HEK293 (cell line): ENCODE measurements at regions not wholly inside any gene's neighbourhood (a gene's known extent, or its start where the extent isn't known, plus 50 kb on each side); places are given as distances from the start of the nearest gene placed in this dataset.

Source experiments
- GLI4 ChIP-seq: fragments of 450-650 bp; formaldehyde crosslinking; IDR thresholded peaks from 2 replicates; pipeline ENCODE4 v1.5.1; 2016; ENCODE audit warnings: missing biosample characterization, missing genetic modification characterization
- KLF16 ChIP-seq: fragments of 450-650 bp; formaldehyde crosslinking; IDR thresholded peaks from 2 replicates; pipeline ENCODE4 v1.5.1; 2017; ENCODE audit warnings: missing biosample characterization, missing genetic modification characterization
- SETDB1 ChIP-seq: IDR thresholded peaks from one replicate; pipeline ENCODE4 v1.6.1; 2017; ENCODE audit warnings: mild to moderate bottlenecking, low read length, moderate library complexity, mixed read lengths; ENCODE audit not compliant: insufficient read length
- YY1 ChIP-seq: fragments of 450-650 bp; formaldehyde crosslinking; IDR thresholded peaks from 2 replicates; pipeline ENCODE4 v1.5.1; 2018; ENCODE audit warnings: missing biosample characterization, missing genetic modification characterization
- ZNF174 ChIP-seq: fragments of 450-650 bp; formaldehyde crosslinking; IDR thresholded peaks from 2 replicates; pipeline ENCODE4 v1.5.0; 2017; ENCODE audit warnings: missing biosample characterization, mild to moderate bottlenecking, missing genetic modification characterization
- ZNF555 ChIP-seq: fragments of 450-650 bp; formaldehyde crosslinking; conservative IDR thresholded peaks from 2 replicates; pipeline ENCODE4 v1.5.1; 2017; ENCODE audit warnings: missing biosample characterization, mild to moderate bottlenecking, missing genetic modification characterization, inconsistent platforms
- ZNF629 ChIP-seq: fragments of 450-650 bp; formaldehyde crosslinking; IDR thresholded peaks from 2 replicates; pipeline ENCODE4 v1.5.1; 2017; ENCODE audit warnings: missing biosample characterization, missing genetic modification characterization
- ZNF747 ChIP-seq: fragments of 450-650 bp; formaldehyde crosslinking; IDR thresholded peaks from 2 replicates; pipeline ENCODE4 v1.5.1; 2016; ENCODE audit warnings: missing biosample characterization, missing genetic modification characterization
- ZNF830 ChIP-seq: fragments of 450-650 bp; IDR thresholded peaks from 2 replicates; pipeline ENCODE4 v1.5.0; 2018; ENCODE audit warnings: missing biosample characterization, missing genetic modification characterization, low read depth, mild to moderate bottlenecking, moderate library complexity
- TF ChIP-seq, protein P1 (sequence below): fragments of 450-650 bp; formaldehyde crosslinking; IDR thresholded peaks from 2 replicates; pipeline ENCODE4 v1.5.1; 2016; ENCODE audit warnings: missing biosample characterization, missing genetic modification characterization
- TF ChIP-seq, protein P2 (sequence below): fragments of 450-650 bp; formaldehyde crosslinking; IDR thresholded peaks from 2 replicates; pipeline ENCODE4 v1.5.1; 2016; ENCODE audit warnings: missing biosample characterization, missing genetic modification characterization

DNA sequence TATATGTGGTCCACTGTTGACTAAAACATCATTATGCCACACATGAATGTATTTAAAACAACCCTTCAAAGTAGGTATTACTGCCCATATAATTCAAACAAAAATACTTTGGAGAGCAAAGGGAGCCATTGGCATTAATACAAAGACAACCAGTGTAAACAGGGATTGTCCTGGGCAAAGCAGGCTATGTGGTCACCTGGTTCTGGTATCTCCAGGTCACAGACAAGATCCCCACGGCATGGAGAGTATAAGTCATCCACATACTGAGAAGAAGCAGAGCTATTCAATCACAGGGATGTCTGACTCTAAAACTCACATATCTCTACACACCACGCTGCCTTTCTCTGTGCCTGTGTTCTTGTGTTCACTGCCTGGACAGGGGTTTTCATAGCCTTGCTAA lies 81.4 kb upstream of the BZW1 start:
- TF ChIP-seq ZNF747 (tag by site-specific recombination) (no peak), KLF16 (tag by site-specific recombination) (no peak), ZNF555 (no peak), SETDB1 (no peak), ZNF174 (tag by site-specific recombination) (no peak), ZNF830 (tag by site-specific recombination) (no peak), ZNF629 (tag by site-specific recombination) (no peak), YY1 (no peak), GLI4 (tag by site-specific recombination) (no peak)
- TF ChIP-seq, protein P1, sequence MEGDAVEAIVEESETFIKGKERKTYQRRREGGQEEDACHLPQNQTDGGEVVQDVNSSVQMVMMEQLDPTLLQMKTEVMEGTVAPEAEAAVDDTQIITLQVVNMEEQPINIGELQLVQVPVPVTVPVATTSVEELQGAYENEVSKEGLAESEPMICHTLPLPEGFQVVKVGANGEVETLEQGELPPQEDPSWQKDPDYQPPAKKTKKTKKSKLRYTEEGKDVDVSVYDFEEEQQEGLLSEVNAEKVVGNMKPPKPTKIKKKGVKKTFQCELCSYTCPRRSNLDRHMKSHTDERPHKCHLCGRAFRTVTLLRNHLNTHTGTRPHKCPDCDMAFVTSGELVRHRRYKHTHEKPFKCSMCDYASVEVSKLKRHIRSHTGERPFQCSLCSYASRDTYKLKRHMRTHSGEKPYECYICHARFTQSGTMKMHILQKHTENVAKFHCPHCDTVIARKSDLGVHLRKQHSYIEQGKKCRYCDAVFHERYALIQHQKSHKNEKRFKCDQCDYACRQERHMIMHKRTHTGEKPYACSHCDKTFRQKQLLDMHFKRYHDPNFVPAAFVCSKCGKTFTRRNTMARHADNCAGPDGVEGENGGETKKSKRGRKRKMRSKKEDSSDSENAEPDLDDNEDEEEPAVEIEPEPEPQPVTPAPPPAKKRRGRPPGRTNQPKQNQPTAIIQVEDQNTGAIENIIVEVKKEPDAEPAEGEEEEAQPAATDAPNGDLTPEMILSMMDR: no peak
- TF ChIP-seq, protein P2, sequence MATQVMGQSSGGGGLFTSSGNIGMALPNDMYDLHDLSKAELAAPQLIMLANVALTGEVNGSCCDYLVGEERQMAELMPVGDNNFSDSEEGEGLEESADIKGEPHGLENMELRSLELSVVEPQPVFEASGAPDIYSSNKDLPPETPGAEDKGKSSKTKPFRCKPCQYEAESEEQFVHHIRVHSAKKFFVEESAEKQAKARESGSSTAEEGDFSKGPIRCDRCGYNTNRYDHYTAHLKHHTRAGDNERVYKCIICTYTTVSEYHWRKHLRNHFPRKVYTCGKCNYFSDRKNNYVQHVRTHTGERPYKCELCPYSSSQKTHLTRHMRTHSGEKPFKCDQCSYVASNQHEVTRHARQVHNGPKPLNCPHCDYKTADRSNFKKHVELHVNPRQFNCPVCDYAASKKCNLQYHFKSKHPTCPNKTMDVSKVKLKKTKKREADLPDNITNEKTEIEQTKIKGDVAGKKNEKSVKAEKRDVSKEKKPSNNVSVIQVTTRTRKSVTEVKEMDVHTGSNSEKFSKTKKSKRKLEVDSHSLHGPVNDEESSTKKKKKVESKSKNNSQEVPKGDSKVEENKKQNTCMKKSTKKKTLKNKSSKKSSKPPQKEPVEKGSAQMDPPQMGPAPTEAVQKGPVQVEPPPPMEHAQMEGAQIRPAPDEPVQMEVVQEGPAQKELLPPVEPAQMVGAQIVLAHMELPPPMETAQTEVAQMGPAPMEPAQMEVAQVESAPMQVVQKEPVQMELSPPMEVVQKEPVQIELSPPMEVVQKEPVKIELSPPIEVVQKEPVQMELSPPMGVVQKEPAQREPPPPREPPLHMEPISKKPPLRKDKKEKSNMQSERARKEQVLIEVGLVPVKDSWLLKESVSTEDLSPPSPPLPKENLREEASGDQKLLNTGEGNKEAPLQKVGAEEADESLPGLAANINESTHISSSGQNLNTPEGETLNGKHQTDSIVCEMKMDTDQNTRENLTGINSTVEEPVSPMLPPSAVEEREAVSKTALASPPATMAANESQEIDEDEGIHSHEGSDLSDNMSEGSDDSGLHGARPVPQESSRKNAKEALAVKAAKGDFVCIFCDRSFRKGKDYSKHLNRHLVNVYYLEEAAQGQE (tag by site-specific recombination): no peak
